Adrenal gland (tissue), 5 donors: ENCODE measurements at regions not wholly inside any gene's neighbourhood (a gene's known extent, or its start where the extent isn't known, plus 50 kb on each side); places are given as distances from the start of the nearest gene placed in this dataset.

Experiments used
- POLR2A ChIP-seq, 2 donors: fragments of 450-650 bp; IDR thresholded peaks; one replicate each; pipeline ENCODE4 v1.6.1; 2017; ENCODE audit warnings: antibody characterized with exemption in 2 of 2, mild to moderate bottlenecking in 2 of 2, moderate library complexity in 1 of 2
- TF ChIP-seq, protein P1 (sequence below), 6 experiments: fragments of 450-650 bp in 4 of 6; fragments of 200-600 bp in 2 of 6; sonication (generic) in 1 of 6; IDR thresholded peaks; 1 replicate in 5 of 6; 2 replicates in 1 of 6; pipeline versions ENCODE4 v1.5.1 to v1.8.0; 2016 to 2021; ENCODE audit warnings: antibody characterized with exemption in 6 of 6, mild to moderate bottlenecking in 2 of 6, moderate library complexity in 1 of 6
- donor health status: DM: no; HTN: no; CAD: no.

DNA sequence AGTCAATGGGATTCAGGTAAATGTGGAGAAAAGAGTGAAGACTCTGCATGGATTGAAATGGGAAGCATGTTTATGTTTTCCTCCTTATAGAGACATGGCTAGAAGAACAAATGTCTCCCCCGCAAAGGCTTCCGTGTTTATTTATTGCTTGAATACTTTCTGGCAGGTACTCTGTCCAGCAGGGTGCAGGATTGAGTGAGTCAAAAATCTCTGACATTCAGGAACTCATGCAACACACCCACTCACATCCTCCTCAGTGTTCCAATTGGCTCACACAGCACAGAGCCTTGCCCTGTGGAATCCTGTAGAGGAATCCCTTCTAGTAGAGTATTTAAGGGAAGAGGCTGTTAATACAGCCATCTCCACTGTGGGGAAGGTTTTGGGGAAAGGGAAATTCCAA lies 290.3 kb upstream of the VWC2 start:
- TF ChIP-seq, protein P1, sequence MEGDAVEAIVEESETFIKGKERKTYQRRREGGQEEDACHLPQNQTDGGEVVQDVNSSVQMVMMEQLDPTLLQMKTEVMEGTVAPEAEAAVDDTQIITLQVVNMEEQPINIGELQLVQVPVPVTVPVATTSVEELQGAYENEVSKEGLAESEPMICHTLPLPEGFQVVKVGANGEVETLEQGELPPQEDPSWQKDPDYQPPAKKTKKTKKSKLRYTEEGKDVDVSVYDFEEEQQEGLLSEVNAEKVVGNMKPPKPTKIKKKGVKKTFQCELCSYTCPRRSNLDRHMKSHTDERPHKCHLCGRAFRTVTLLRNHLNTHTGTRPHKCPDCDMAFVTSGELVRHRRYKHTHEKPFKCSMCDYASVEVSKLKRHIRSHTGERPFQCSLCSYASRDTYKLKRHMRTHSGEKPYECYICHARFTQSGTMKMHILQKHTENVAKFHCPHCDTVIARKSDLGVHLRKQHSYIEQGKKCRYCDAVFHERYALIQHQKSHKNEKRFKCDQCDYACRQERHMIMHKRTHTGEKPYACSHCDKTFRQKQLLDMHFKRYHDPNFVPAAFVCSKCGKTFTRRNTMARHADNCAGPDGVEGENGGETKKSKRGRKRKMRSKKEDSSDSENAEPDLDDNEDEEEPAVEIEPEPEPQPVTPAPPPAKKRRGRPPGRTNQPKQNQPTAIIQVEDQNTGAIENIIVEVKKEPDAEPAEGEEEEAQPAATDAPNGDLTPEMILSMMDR (IDR thresholded peaks at IDR 0.05) = no peak
- no peak for TF ChIP-seq POLR2A (IDR thresholded peaks at IDR 0.05)
